ENCODE measurements at regions not wholly inside any gene's neighbourhood (a gene's known extent, or its start where the extent isn't known, plus 50 kb on each side); places are given as distances from the start of the nearest gene placed in this dataset.
"Not testable (repeated sequence)": the region's sequence is repeated elsewhere in the genome, so short reads cannot be mapped to it uniquely, and the experiment has no call there.

DNA sequence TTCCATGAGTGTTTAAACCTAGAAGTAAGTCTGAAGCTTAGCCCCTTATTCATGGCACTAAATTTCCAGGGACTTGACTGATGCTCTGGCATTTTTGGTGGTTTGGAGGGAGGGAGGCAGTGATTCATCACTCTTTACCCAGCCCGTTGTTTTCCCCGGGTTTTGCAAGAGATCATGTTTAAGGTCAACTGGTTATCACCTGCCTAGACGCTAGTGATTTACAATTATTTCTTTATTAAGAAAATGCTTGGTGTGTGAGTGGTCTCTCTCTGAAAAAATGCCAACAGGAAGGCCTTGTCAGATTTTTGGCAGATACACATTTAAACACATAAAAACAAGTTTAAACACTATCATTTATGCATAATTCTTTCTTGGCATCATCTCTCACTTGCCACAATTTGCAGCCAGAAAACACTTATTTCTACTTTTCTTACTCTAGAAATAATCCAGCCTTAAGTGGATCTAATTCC lies 737.9 kb upstream of the ZNF608 start:
- DNase-seq (ENCODE audit: low read depth in 1 of 2, low spot score in 1 of 2) = no peak

DNA sequence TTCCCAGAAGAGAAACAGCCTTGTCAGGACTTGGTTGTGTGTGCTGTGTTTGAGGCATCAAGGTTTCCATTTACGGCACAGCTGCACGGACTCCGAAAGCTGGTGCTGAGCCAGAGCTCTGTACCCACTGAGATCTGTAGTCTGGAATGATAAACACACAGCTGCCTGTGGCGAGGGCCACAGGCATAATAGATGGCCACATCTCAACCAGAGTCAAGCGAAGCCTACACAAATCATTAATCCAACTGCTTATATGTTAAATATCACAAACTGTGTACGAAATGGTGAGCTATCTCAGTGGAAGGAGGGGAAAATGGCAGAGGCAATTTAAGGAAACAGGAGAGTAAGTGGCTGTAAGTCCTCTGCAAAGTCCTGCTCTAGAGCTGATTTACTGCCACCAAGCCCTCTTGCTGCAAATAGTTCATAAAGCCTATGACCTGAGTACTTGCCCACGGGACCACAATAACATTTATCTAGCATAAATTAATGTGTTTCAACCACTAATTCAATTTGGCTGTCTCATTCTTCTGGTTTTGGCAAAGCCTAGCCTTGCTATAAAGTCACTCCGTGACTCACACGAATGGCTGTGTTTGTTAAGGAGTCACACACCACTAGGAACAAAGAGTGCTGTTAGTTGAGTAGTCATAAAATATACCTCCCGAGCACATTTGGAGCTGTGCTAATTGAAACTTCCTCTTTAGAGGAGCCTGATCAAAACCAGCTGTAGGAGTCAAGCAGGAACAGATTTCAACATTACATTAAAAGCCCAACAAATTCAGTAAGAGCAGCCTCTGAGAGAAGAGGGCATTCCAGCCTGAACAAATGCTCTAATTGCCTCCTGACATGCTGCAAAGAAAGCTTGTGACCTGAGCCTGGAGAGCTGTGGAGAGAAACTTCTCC lies 738.6 kb upstream of the ZNF608 start:
- no peak for DNase-seq (ENCODE audit: low read depth in 1 of 2, low spot score in 1 of 2)

DNA sequence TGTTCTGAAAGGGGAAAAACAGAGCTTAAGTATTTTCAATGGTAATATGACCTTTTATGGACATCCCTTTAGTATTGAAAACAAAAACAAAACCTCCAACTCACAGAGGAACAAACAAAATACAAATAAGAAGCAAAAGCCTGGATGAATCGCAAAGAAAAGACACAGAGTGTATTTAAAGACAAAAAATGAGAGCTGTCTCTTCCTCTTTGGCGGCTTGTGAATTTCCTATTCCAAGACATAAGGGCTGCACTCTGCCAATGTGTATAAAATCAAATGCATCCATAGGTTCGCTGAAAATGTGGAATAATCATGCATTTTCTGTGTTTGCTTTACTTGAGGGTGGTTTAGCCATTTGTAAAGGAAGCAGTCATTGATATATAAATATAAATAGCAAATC lies 739.3 kb upstream of the ZNF608 start:
- no peak for DNase-seq (ENCODE audit: low read depth in 1 of 2, low spot score in 1 of 2)

DNA sequence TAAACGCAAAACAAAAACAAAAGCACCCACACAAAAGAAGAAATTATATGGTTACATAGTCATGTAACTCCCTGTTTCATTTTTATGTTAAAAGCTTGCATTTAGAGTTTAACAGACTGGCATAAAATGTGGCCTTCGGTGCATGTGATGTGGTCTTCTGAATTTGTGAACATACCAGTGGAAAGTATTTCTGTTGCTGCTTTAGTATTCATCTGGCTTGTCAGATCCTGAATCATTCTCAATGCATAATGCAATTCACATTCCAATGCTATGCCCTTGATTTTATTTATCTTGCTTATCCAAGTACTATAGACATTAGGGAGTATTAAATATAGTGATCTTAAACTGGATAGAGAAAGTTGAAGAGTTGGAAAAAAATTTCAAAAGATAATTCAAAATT lies 740.2 kb upstream of the ZNF608 start:
- DNase-seq (ENCODE audit: low read depth in 1 of 2, low spot score in 1 of 2) = no peak

DNA sequence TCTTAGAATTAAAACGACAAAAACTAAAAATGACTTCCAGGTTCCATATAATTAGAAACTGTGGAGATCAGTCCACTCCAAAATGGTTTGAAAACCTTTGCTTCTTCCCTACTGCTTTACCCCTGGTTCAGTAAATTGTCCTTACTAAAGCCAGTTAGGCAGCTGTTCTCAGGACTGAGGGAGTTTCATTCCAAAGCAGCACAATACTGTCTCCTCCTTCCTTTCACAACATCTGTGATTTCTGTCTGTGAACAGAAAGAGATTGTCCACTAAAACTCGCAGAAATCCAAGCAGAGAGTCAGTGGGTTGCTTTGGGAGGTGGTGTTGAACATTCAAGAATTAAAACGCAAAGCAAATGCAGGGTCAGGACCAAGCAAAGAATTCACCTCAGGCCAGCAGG lies 740.8 kb upstream of the ZNF608 start:
- DNase-seq (ENCODE audit: low read depth in 1 of 2, low spot score in 1 of 2) = no peak

DNA sequence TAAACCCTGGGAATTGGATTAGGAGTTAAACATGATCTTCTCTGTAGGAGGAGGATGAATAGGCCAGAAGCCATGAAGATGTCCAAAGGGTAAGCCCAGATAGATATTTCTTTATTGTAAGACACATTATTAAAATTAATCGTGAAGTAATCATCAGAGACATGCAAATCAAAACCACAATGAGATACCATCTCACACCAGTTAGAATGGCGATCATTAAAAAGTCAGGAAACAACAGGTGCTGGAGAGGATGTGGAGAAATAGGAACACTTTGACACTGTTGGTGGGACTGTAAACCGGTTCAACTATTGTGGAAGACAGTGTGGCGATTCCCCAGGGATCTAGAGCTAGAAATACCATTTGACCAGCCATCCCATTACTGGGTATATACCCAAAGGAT lies 741.2 kb upstream of the ZNF608 start:
- DNase-seq (ENCODE audit: low read depth in 1 of 2, low spot score in 1 of 2) = not testable (repeated sequence)

DNA sequence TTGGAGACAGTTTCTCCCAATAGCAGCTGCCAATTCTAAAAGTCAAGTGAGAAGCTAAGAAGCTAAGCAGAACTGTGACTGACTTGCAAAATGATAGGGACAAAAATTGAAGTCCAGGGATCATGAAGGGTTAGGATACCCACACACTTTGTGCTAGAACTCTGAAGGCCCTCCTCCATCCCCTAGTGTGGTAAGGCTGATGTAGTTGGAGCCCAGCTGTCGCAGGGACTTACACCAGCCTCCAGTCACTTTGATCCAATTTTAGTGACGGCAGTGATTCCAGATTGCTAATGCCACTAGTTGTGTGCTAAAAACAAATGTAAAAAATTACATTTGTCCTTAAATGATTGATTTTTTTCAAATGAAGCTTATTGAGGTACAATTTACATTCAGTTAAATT lies 742.7 kb upstream of the ZNF608 start:
- DNase-seq (ENCODE audit: low read depth in 1 of 2, low spot score in 1 of 2) = no peak

DNA sequence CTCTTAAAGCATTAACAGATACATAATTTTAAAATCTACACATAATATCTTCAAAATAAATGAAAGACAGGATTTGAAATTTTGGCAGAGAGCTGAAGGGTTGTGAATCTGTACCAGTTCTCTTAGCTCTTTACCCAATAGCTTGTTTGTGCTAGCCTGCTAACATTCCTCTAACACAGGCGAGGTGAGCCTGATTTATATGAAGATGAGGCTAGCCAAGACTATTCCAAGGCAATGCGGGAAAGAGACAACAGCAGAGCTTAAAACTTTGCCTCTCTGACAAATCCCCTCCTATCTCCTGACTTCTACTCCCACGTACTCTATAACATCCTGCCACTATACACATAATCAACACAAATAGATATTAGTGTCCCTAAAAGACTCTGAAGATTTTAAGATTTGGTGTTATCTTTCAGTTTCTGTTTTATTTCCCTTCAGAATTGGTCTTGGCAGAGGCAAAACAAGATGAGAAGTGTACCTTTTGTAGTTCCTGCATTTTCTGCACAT lies 745.6 kb upstream of the ZNF608 start:
- no peak for DNase-seq (ENCODE audit: low read depth in 1 of 2, low spot score in 1 of 2)

DNA sequence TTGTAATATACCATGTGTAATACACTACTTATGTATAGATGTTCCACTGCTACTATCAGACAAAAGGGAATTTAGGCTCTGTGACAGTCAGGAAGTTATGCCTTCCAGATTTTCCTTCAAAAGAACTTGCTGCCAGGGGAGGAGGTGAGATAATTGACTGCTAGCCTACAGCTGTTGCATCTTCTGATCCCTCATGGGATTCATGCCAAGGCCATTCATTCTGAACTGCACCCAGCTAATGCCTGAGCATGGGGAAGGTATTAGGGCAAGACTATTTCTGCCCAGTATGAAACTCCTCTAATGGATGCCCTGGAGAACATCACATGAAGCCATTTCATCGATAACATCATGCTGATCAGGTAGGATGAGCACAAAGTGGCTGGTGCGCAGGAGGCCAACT lies 746.5 kb upstream of the ZNF608 start:
- DNase-seq (ENCODE audit: low read depth in 1 of 2, low spot score in 1 of 2) = no peak

DNA sequence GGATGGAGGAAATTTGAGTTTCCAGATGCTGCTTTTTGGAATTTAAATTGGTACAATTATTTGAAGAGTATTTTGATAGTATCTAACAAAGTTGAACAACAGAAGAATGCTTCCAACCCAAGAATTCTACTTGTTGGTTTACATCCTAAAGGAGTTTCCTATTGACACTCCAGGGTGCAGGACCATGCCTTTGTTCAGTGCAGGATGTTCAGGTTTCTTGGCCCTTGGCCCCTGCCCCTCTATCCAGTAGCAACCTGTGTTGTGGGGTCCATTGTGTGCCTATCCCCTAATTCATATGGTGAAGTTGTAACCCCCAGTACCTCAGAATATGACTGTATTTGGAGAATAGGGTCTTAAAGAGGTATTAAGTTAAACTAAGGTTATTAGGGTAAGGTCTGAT lies 750.0 kb upstream of the ZNF608 start:
- DNase-seq (ENCODE audit: low read depth in 1 of 2, low spot score in 1 of 2) = no peak

DNA sequence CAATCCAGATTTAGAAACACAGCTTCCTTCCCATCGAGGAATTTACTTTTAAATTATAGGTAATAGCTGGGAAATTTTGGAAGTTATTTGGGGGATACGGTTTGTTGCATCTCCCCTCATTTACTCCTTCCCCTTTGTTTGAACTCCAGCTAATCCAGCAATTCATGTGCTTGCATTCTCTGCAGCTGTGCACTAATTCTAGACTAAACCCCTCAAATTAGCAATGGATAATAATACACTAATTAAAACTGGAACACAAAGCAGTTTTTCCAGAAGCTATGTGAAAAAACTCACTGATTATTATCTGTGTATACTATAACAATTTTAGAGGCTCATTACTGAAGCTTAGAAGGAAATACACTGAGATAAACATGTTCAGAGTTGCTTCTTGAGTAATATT lies 751.2 kb upstream of the ZNF608 start:
- DNase-seq (ENCODE audit: low read depth in 1 of 2, low spot score in 1 of 2) = no peak

DNA sequence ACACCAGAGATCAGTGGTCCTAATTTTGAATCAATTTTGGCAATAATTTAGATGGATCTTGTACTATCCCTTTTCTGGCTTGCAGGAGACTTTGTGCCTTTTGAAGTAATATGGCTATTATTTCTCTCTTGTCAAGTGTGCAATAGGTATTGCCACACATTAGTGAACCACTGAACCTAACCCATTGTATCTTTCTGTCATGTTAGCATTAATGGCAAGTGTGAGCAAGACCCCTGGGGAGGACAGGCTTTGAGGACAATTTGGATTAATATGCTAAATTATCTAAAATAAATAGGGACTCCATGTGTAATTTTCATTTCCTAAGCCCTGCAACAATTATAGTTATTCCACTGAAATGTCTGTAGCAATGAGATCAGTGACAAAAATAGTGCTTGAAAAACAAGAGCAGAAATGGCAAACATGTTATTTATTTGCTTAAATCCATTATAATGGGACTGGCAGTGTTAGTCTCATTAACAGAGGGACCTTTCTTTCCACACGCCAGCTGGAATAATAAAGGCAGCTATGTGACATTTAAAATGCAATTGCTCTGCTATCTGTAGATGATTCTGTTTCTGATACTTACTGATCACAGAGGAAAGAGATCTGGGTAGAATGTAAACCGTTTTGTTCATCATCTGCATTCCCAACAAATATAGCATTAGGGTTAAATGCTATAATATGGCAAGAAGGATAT lies 753.3 kb upstream of the ZNF608 start:
- no peak for DNase-seq (ENCODE audit: low read depth in 1 of 2, low spot score in 1 of 2)

DNA sequence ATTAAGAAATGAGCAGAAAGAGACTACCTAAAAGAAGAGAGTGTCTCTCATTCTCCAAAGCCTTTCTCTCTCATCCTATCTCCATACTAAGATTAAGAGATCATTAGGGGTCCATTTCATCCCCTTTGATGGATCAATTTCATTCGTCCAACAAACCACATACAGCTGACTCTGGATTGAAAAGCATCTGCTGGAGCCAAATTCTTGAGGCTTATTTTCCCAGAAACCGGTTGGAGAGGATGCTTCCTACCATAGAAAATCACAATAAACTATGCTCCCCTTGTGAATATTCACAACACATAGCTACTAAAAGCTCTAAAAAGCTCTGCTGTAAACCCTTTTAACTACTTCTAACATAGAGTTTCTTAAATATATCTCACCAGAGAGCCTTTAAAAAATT lies 755.0 kb upstream of the ZNF608 start:
- no peak for DNase-seq (ENCODE audit: low read depth in 1 of 2, low spot score in 1 of 2)

DNA sequence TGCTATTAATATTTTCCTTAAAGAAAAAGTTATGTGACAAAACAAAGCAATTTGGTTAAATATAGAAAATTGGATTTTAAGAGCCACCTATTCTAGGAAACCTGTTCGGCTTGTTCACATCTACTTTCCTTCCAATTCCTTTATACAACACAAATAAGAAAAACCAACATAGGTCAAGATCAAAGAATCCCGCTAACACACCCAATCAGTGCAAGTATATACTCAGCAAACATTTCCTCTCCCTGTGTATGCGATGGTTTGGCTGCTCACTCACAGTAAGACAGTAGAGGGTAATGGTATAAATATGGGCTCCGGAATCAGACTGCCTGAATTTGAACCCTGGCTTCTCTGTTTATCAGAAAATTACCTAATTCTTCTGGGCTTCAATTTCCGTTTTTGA lies 757.5 kb upstream of the ZNF608 start:
- DNase-seq (ENCODE audit: low read depth in 1 of 2, low spot score in 1 of 2) = no peak

DNA sequence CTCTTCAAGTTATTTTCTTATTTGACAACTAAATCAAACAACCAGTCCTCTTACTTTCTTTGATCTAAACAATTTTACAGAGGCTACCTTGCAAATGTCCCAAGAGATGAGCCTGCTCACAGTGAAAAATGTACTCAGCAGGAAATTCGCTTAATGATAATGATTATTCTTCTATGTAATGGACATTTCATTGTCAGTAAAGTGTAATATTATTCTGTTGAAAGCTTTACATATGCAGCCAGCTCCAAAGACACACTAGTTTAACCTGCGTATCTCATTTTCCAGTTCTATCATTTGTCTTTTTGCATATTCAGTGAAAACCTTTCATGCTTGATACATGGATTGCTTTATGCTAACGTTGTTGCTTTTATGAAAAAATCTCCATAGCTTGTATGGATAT lies 758.7 kb upstream of the ZNF608 start:
- DNase-seq (ENCODE audit: low read depth in 1 of 2, low spot score in 1 of 2) = no peak

DNA sequence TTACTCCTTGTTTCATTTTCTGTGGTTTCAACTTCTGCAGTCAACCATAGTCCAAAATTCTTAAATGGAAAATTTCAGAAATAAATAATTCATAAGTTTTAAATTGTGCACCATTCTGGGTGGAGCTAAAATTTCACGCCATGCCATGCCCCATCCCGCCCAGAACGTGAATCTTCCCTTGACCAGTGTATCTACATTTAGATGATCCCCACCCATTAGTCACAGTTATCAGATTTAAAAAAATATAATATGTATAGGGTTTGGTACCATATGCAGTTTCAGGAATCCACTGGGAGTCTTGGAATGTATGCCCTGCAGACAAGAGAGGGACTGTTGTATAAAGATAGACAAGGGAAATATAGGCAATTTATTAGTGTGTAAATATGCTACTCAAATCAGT lies 759.7 kb upstream of the ZNF608 start:
- DNase-seq (ENCODE audit: low read depth in 1 of 2, low spot score in 1 of 2) = no peak

DNA sequence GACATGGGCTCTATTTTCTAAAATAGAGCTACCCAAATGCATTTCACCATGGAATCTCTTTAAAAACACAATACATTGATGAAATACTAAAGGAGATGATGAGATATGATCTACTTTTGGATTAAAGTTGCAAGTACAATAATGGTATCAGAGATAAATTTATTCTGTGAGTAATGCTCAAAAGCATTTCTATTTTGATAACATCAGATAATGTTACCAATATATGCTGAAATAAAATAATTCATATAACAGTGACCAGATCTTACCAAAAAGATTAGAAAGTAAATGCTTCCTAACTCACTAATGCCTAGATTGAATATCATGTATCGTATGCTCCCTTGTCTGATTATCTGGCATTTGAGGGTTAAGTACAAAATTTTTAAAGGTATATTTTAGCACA lies 761.8 kb upstream of the ZNF608 start:
- no peak for DNase-seq (ENCODE audit: low read depth in 1 of 2, low spot score in 1 of 2)

DNA sequence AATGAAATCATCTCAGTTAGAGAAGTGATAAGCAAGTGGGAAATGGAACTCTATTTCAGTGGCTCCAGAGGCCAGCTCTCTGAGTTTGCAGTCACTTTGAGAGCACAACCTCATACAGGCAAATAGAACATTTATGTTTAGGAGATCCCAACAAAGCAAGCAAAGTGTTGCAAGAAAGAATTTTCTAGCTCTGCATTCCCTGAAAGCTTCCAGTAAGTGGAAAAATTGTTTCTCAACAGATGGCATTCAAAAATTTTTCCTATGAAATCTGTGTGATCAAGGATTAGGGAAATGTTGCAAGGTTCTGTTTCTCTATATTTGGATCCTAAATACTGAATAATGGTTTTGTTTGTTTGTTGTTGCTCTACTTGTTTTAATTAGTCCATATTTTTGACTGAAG lies 764.2 kb upstream of the ZNF608 start:
- DNase-seq (ENCODE audit: low read depth in 1 of 2, low spot score in 1 of 2) = no peak

DNA sequence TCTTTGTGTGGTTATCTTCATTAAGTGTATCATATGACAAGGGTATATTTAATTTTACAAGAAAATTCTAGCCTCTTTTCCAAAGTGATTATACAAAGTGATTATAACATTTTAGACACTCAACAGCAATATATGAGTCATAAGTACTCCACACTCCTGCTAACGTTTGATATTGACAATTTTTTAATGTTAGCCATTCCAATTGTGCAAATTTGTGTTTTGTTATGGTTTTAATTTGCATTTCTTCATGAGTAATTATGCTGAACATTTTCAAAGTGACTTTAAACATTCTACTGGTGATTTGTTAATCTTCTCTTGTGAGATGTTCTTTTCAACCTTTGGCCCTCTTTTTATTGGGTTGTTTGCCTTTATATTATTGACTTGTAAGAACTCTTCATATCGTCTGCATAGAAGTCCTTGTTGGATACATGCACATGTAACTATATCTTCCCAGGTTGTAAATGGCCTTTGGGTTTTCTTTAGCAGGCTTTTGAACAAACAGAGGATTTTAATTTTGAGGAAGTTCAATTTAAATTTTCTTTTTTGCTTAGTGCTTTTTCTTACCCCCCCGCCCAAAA lies 771.6 kb upstream of the ZNF608 start:
- no peak for DNase-seq (ENCODE audit: low read depth in 1 of 2, low spot score in 1 of 2)

DNA sequence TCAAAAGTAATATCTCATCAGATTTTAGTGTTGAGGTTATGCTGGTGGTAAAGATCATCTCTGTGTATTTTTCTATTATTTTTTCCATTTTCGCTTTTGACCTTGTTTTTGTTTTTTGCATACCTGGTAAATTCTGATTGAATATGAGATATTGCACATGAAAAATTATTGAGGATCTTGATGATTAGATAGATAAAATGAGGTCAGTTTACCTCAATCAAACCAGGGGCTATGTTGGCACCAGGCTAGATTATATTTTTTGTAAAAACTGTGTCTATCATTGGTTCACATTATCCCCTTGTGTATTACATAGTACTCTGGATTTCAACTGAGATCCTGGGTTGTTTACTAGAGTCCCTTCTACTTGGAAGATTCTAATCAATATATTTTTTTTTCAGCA lies 774.9 kb upstream of the ZNF608 start:
- DNase-seq (ENCODE audit: low read depth in 1 of 2, low spot score in 1 of 2) = no peak

DNA sequence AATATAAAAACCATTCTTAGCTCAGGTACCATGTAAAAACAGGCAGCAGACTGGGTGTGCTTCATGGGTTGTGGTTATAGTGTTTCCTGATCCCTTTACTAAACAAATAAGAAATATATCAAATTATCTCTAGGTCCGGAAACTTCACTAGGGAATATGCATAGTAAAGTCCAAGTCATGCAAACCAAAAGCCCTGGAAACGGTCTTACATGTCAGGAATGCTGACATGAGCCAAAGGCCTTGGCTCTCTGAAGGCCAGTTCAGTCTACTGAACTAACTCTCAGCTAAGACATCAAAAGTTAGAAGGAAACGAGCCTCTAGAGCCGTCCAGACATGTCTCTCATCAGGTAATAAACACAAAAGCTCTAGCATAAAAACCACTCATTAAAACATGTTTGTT lies 778.9 kb upstream of the ZNF608 start:
- no peak for DNase-seq (ENCODE audit: low read depth in 1 of 2, low spot score in 1 of 2)

DNA sequence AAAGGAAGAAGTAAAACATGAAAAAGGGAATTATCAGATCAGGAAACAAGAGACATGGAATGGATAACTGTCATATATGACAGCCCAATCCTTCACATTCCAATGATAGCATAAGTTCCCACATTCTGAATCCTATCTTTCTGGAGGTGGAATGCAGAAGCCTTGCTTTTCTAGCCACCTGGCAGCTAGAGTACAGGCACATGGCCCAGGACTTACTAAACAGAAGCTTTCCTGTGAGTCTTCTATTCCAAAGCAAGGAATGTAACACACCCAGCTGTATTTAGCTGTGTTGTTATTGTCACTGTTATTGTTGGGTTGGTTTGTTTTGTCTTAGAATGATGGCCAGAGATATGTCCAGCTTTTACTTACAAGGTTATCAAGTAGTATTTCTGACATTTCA lies 780.5 kb upstream of the ZNF608 start:
- no peak for DNase-seq (ENCODE audit: low read depth in 1 of 2, low spot score in 1 of 2)
